ENCODE measurements at regions not wholly inside any gene's neighbourhood (a gene's known extent, or its start where the extent isn't known, plus 50 kb on each side); places are given as distances from the start of the nearest gene placed in this dataset.

DNA sequence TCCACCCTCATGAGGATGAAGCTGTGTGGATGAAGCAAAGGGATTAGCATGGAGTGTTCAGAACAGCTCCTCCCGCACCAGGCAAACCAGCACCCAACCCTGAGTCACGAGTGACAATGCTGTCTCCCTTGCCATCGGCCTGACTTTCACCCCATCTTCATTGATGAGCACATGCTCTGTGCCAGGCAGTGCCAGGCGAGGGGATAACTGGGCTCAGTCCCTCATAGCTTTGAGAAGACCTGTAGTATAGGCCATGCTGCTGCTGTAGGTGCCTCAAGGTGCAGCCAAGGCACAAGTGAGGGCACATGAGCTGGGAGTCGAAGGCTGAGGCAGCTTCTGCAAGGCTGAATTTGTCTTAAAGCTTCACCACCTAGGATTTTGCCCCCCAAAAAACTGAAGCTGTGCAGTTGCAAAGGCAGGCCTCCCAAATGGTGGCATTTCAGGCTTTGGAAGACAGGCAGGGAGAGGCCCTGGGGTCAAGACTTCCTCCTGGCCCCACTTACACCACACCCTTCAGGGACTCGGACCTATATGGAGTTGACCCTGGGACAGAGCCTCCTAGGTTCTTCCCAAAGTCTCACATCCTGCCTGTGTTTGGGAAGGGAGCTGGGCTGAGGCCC is 54.2 kb upstream of the GDF10 start:
- no peak for DNase-seq (ENCODE audit: extremely low read depth, low read depth)

DNA sequence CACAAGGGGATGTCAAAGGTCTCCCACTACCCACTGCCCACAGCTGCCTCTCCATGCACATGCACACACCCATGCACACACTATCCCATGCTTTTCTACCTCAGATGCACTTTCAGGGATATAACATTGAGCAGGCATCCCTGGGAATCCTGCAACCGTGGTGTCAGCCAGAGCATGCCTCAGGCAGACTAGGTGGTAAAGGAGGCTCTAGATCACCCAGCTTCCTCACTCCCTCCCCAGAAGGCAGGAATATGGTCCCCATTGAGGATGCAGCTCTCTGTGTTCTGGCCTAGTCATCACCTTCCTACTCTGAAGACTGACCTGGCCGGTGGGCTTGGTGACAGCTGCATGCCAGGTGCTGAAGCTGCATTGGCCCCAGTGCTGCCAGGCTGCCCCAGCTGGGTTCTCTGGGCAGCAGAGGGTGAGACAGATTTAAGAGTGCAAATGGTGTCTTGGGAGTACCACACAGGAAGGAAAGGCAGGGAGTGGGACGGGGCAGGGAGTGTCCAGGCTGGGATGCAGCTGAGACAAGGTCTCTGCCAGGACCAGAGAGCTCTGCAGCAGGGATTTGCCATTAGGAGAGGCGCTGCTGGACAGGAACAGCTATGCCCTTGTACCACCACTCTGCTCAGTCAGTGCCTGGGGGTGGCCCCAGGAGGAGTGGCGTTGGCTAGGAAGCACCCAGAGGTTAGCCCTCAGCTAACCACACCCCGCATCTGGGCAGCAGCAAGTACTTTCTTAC is 53.4 kb upstream of the GDF10 start:
- no peak for DNase-seq (ENCODE audit: extremely low read depth, low read depth)

DNA sequence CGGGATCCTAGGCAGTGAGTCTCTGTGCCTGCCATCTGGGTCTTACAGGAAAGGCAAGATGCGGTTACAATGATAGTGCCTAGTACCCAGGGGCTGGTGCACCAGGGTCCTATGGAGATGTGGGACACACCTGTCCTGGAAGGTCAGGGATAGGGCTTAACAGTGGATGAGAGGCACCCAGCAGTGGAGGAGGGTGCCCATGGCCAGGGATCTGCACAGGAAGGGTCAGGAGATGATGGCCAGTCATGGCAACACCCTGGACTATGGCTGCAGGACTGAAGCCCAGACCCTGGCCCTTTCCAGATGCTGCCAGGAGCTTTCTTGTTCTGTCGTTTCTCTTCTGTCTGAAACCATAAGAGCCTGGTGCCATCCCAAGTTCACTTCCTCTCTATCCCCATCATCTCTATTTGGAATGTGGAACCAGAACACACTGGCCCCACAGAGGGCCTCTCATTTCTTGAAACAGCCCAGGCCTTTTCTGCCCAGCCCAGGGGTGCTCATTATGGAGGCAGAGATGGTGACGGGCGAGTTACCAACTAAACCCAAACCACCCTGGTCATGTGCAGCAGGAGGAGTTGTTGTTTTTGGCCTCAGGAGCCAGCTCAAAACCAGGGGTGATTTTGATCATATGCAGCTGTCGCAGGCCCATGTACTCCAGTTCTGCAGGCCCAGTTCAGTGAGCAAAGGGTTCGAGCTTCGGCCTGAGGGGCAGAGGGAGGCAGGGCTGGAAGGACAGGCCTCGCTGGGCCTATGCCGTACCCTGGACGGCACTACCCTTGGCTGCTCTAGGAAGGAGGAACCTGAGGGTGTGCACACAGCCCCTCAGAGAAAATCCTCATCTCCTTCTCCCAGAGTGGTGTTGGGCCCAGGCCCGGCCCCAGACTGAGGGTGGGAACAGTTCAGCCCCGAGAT is 52.6 kb upstream of the GDF10 start:
- no peak for DNase-seq (ENCODE audit: extremely low read depth, low read depth)

DNA sequence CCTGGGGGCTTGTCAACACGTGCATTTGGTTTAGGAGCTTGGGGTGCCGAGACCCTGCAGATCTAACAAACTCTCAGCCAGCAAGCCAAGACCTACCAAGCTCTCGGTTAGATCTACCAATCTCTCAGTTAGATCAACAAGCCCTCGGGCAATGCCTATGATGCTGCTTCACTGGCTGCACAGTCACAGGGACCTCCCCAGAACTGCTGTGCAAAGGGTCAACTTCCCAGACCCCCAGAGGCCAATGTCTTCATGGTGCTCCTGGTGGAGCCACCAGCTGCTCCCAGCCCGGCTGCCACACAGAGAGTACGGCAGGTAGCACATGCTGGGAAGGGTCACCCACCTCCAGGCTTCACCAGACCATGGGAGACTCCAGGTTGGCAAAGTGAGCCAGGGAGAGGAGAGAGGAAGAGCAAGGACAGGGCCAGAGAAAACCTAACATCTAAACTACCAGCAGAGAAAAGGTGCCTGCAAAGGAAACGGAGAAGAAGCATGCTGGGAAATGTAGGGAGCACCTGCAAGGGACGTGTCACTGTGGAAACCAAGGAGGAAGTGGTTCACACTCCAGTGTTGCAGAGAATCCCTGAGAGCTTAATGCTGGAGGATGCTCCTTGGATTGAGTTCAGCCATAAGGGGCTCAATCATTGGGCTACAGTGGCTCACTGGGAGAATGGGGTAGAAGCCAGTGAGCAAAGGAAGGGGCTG is 51.5 kb upstream of the GDF10 start:
- DNase-seq (ENCODE audit: extremely low read depth, low read depth) = no peak

DNA sequence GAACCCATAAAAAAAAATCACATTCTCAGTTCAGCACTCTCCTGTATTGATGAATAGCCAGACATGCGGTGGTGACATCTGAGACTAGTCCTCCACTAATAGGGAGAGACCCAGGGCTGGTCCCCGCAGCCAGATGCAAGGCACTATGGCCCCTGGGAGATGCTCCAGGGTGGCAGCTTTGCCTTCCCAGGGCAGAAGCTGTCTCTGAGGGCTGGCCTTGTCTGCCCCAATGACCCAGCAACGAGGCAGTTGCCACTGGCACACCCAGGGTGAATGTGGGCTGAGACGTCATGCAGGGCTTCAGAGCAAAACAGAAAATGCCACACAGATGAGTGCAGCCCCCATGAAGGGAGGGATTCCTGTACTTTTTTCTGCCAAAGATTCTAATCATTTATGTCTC is 50.1 kb upstream of the GDF10 start:
- DNase-seq (ENCODE audit: extremely low read depth, low read depth) = no peak

Data from NCI-H460 (cell line).